Hepatic stellate cell (primary cell): ENCODE measurements at regions not wholly inside any gene's neighbourhood (a gene's known extent, or its start where the extent isn't known, plus 50 kb on each side); places are given as distances from the start of the nearest gene placed in this dataset.
A peak's percentile ranks its signal among the peaks of the same experiment; 100 is the strongest.

Source experiments
- DNase-seq: peaks from one replicate; pipeline ENCODE4 v3.0.0; 2011; ENCODE audit warnings: low spot score

GRCh38 chr5:124923131-124923530 is 176.7 kb upstream of the ZNF608 start:
- no peak for DNase-seq

DNA sequence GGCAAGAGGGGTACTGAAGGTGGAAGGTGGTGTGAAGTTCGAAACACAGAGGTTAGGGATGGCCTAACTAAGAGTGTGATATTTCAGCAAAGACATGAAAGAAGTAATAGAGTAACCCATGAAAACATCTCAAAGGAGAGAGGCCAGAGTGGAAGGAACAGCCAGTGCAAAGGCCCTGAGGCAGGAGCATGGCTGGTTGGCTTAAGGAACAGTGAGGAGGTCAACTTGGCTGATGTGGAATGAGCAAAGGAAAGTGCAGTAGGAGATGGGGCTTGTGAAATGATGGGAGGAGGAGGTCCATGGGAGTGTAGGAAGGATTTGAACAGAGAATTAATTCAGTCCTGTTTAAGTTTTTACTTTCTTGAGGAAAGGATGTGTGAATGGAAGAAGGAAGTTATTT is 178.3 kb upstream of the ZNF608 start:
- DNase-seq: no peak

DNA sequence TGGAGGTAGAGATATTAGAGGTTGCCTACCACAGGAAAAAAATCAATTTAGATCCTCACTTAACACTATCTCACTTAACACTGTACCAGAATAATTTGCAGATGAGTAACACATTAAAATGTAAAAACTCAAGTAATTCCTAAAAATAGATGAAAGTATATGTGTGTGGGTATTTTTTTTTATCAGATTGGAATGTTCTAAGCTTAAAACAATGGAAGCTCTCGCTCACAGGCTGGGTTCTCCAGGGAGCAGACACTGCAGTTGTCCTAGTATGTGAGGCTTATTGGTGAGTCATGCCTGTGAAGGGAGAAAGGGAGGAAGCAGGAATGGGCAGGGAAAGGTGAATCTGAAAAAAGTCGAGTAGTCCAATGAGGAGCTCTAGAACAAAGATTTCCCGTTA is 181.3 kb upstream of the ZNF608 start:
- DNase-seq: peak; percentile 11

DNA sequence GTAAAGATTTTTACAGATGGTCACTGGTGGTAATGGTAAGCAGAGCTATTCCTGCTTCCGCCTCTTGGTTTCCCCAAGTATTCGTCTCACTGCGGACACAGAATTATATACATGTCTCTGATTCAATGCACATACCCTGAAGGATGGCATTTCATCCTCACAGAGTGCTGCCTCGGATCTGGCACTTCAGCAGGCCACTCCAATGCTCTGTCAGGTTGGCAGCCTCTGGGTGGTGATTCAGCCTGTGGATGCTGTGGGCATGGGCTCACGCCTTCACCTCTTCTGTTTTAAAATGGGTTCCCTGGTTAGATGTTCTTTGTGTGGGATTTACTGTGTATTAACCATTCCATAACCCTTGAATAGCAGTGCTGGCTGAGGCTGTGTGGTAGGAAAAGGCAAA is 182.6 kb upstream of the ZNF608 start:
- DNase-seq: no peak

GRCh38 chr5:124932791-124933600 is 186.6 kb upstream of the ZNF608 start:
- no peak for DNase-seq

- no peak for DNase-seq
Measured at GRCh38 chr5:124935065-124935464, 188.6 kb upstream of the ZNF608 start.

- no peak for DNase-seq
Measured at GRCh38 chr5:124936626-124936933, 190.1 kb upstream of the ZNF608 start.

DNA sequence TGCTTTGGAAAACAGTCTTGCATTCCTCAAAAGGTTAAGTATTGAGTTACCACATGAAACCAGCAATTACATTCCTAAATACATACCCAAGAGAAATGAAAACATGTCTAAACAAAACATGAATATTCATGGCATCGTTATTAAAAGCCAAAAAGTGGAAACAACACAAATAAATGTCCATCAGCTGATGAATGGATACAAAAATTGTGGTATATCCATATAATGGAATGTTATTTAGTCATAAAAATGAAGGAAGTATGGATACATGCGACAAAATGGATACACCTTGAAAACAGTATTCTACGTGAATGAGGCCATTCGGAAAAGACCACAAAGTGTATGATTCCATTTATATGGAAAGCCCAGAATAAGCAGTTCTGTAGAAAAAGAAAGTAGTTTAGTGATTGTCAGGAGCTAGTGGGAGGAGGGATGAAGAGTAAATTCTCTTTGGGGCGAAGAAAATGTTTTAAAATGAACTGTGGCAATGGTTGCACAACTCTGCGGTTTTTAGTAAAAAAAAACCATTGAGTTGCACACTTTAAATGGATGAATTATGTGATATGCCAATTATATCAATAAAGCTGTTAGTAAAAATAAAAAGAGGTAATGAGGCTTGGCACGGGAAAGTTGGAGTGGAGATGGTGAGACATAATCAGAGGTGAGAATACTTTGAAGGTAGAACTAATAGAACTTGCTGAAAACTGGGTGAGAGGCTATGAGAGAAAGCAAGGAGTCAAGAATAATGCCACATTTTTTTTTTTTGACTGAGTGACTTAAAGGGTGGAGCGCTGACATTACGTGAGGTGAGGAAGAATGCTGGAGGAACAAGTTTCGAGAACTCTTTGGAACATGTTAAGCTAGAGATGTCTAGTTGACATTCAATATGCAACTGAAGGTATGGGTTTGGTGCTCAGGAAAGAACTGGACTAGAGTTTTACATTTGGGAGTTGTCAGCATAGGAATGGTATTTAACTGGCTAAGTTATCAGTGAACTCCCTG is 194.9 kb upstream of the ZNF608 start:
- DNase-seq: no peak

DNA sequence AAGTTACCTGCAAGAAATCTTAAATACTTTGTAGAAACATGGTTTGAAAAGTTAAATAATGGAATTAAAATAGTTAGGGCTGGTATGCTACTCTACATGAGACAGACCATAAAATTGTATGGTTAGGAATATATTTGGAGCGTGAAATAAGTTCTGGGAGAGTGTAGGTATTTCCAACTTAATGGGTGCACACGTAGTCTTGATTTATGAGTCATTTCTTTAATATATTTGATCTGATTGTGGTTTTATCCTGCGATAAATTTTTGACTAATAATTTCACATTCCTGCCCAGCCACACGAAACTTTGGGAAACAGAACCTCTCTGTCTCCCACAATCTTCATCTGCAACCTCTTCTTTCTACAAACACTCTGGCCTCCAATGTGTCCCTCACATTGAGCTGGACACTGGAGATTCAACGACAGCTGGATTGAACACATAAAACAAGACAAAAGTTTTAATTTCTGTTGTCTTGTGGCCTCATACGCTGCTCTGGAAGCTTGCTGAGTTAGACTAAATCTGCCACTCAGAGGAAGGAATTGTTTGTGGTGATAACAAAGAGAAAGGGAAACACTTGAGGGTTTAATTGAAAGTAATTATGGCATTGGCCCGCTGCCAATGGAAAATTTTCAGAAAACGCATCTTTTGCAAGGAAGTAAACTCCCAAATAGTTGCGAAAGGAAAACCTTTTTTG is 201.8 kb upstream of the ZNF608 start:
- no peak for DNase-seq

DNA sequence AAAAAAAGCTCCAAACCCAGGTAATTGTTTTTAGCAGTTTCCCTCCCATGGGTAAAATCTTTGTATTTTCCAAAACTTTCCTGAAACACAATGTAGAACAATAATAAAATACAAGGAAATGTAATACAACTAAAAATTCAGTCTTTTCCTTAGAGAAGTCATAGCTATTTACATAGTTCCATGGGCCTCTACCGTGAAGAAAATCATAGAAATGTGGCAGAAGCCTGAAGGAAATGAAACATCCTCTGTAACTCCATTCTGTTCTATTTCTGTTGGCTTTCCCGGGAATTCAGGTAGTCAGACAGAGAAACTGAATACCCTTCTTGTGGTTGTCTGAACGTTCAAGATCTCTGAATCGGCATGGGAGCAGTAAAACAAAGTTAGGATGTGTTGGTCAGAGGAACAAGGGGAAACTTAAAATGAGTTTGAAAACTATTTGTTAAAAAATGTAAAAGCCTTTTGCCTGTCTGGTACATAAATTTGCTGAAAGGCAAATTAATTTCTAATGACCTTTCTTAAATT is 202.4 kb upstream of the ZNF608 start:
- no peak for DNase-seq

DNA sequence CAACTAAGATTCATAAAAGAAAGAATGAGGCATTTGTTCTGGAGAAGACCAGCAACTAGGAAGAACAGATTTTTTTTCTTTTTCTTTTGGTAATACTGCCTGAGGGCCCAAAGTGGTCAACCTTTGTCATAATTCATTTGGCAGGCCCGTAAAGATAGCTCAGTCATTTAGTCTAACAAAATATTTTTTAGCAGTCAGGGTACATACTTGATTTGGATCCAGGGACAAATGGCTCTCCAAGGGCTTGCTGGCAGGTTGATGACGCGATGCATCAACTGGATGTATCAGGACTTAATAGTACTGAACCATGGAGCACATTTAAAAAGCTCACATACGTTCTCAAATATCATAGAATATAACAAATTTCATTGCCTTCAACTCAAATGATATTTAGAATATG is 203.4 kb upstream of the ZNF608 start:
- no peak for DNase-seq

- no peak for DNase-seq
Measured at GRCh38 chr5:124951105-124951504, 204.7 kb upstream of the ZNF608 start.

DNA sequence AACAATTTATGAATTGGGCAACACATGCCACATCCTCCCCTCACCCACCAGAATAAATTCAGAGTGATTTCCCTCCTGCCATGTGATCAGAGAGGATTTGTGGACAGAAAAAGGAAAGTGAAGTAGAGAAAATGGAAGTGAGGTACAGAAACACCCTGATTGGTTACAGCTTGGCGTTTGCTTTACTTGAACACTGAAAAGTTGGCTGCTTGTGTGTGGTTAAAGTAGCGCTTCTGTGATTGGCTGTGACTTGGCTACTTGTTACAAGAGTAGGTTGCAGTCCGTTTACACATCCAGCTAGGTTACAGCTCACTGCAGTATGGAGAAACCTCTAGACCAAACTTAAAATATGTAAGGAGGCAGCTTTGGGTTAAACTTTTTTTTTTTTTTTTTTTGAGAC is 205.2 kb upstream of the ZNF608 start:
- DNase-seq: no peak

- no peak for DNase-seq
Measured at GRCh38 chr5:124952079-124952478, 205.6 kb upstream of the ZNF608 start.

- no peak for DNase-seq
Measured at GRCh38 chr5:124952566-124952965, 206.1 kb upstream of the ZNF608 start.

- DNase-seq: no peak
Measured at GRCh38 chr5:124954784-124955183, 208.3 kb upstream of the ZNF608 start.

DNA sequence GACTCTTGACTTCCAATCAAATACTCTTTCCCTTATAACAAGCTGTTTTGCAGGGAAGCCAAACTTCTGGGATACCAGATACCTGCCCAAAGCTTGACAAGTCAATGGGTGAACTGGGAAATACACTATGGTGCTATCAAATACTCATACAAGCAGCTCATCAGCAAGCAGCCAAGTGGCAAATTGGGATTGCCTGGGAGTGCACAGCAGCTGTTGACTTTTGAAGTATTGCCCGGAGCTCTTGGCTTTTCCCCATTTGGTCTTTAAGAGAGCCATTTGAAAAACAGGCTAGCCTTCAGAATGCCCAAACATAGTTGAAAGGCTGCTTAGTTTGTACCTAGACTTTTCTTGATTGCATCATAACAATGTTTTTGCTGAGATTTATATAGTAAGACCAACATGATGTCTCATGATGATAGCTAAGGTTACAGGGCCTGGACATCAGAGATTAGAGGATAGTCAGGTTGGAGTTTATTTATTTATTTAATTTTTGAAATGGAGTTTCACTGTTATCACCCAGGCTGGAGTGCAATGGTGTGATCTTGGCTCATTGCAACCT is 210.1 kb upstream of the ZNF608 start:
- DNase-seq: no peak

DNA sequence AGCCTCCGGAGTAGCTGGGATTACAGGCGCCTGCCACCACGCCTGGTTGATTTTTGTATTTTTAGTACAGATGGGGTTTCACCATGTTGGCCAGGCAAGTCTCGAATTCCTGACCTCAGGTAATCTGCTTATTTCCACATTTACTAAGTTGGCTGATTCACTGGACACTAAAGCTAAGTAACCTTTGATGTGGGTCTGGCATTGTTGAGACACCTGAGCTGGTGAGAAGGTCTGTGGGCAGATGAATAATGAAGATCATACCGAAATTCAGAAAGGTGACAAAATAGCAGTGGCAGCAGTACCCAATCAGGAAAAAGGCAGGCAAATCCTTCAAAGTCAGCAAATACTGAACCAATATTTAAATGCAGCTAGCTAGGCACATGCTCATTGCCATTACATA is 210.6 kb upstream of the ZNF608 start:
- no peak for DNase-seq

DNA sequence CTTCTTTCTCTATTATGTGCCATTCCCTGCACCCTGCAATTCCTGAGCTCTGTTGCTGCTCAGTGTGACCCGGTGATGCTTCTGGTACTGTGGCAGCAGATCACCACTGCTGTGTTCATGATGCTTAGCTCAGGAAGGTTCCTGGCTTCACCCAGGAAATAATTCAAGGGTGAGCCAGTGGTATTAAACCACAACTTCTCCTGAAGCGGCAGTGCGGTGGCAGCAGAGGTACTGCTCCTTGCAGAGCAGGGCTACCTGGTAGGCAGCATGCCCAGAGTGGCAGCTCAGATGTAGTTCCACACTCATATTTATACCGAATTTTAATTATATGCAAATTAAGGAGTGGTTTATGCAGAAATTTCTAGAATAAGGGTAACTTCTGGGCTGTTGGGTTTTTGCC is 213.8 kb upstream of the ZNF608 start:
- DNase-seq: no peak

GRCh38 chr5:124961521-124961920 is 215.1 kb upstream of the ZNF608 start:
- no peak for DNase-seq

DNA sequence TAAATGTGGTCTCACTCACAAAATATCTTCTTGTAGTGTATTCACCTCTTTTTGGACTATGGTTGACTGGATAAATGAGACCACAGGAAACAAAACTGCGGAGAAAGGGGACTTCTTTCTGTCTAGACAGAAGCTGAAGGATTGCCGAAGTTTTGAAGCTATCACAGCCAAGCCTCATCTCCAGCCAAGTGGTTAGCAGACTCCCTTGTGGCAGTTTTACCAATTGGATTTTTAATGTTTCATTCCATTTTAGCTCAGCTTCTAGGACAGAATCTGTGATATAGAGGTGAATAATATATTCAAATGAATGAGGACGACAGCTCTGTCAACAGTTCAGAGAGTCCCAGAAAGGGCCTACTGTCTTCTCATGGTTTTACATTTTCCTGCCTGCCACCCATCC is 215.7 kb upstream of the ZNF608 start:
- DNase-seq: no peak

DNA sequence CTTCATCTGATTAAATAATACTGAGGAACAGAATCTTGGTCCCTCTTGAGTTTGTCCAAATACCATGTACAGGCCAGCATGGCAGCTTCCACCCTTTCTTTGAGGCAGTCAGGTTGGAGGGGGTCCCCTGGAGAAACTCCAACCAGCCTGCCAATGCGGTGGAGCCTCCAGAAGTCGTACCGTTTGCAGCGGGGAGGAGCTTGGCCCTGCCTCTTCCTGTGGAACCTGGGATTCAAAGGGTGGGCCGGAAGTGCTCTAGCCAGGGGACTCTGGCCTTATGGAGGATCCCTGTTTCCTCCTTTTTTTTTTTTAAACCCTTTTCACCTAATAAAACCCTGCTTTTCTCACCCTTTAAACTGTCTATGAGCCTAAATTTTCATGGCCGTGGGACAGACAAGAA is 216.3 kb upstream of the ZNF608 start:
- no peak for DNase-seq
